NCI-H748 (cell line): ENCODE measurements at regions not wholly inside any gene's neighbourhood (a gene's known extent, or its start where the extent isn't known, plus 50 kb on each side); places are given as distances from the start of the nearest gene placed in this dataset.

Experiments used
- DNase-seq: peaks from one replicate; lab custom pipeline; 2025; ENCODE audit not compliant: unreplicated experiment; lab: John Stamatoyannopoulos, UW

DNA sequence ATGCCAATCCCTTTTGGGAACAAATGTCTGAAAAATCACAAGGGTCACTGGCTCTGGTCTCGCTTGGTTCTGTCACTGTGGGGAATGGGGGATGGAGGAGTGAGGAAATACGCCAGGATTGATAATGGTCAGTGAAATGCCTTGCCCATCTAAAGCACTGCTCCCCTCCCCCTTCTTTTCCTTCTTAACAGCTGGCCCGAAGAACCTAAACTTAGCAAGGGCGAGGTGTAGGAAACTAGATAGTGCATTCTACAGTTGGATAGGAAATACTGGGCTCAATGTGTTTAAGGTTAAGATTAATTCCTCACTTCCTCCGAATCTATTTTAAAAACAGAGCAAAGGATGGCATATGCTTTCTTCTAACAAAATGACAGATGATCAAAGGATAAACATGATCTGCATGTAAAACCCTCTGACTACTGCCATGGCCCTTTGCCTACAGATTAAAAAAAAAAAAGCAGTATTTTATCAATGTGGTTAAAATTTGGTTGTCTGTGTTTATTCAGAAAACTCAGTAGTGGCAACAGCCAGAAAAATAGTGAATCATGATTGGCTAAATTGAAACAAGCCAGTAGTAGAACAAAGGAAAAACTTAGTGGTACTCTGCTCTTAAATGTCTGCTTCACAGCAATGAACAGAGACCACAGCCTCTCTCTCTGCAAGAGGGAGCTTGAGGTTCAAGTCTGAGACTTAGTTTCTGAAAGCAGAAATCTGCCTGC is 86.1 kb upstream of the VAV3 start:
- DNase-seq = no peak

DNA sequence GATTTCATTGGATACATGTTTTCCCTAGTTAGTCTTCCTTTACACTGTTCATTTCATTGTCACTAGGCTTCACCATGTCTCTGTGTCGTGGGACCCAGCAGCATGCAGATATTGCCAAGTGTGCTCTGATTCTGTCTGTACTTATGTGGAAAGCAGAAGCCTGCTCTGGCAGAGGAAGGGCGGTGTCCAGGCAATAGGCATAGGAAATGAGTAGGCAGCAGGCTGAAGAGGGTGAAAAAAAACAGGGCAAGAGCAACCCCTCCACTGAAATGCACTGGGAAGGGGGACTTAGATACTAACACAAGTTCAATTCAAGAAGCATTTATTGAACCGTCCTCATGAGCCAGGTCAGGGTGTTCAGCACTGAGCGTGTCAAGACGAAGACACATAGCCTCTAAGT is 85.2 kb upstream of the VAV3 start:
- DNase-seq = no peak

- peak; percentile 5 for DNase-seq
These were observed 84.3 kb upstream of the VAV3 start for GRCh38 chr1:108049178-108049819.

- no peak for DNase-seq
These were observed 83.6 kb upstream of the VAV3 start for GRCh38 chr1:108048301-108049177.

GRCh38 chr1:108047085-108047484 is 82.1 kb upstream of the VAV3 start:
- DNase-seq = no peak

DNA sequence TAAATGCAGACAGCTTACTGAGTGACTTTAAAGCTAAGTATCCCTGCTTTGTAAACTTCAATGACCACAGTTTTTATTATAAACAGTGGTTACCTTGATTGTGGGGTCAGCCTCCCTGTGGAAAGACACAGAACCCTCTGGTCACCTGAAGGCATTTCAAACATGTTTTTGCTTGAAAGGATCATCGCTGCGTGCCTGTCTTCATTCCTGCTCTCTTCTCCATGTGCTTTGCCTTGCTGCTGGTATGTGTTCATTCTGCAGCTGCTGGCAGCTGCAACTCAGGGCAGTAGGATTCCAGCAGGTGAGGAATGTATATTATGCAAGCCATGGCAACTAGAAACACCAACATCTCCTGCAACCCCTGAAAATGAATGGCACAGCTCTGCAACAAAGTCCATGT is 81.0 kb upstream of the VAV3 start:
- DNase-seq = no peak

GRCh38 chr1:108045460-108045859 is 80.5 kb upstream of the VAV3 start:
- DNase-seq = no peak

DNA sequence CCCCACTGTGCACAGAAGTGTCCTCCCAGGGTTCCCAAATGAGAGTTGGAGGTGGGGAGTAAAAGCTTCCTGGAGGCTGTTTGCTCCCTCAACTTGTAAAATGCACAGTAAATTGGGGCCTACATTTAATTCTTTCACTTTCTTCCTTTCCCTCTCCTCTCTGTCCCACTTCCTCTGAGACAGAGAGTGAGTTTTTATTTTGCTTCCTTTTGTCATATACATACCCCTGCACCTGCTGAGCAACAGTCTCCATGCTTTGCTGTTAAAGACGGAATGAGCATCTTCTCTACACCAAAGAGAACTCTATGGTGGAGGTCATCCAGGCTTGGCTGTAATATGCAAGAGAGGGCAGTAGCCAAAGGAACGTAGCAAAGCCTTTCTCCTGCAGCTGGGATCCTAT is 79.3 kb upstream of the VAV3 start:
- DNase-seq = no peak

DNA sequence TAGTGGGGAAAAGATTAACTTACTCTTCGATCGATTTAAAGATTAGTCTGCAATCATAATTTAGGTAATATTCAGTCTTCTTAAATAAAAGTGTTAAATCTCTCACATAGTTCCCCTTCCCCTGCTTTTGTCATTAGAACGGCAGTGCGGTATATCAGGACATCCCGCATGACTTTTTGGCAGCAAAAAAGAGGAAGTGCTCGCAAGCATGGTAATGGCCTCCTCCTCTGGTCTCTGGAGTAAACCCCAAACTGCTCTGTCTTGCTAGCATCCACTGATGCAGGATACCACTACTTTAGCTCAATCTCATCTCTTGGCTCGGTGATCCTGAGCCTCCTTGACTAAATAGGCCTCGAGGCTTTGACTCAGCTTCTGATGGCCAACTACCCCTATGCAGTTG is 78.7 kb upstream of the VAV3 start:
- DNase-seq = no peak

- no peak for DNase-seq
These were observed 77.6 kb upstream of the VAV3 start for GRCh38 chr1:108042610-108043009.

GRCh38 chr1:108041360-108042142 is 76.6 kb upstream of the VAV3 start:
- no peak for DNase-seq

DNA sequence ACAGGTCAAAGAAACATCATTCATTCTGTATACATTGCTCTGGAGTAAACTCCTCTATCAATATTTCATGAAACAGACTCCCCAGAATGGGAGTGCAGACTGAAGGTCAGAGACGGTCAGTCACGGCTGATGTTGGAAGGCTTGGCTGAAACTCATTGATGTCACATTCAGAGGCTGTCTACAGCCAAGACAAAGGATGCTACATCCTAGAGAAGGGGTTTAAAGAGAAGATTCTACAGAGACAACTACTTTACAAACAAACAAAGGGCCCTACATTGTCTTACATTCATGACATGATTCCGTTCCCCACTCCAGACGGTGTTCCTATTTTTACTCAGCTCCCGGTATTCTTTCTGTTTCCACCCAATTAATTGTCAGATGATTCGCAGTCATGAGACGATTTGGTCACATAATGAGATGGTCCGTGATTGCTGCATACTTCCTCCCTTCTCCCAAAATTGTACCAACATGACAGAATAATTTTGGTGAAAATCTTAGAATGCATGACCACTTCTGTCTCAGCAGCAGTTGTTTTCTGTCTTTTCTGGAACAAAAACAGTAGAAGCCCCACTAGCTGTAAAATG is 73.8 kb upstream of the VAV3 start:
- no peak for DNase-seq

GRCh38 chr1:108036796-108037562 is 72.0 kb upstream of the VAV3 start:
- no peak for DNase-seq

DNA sequence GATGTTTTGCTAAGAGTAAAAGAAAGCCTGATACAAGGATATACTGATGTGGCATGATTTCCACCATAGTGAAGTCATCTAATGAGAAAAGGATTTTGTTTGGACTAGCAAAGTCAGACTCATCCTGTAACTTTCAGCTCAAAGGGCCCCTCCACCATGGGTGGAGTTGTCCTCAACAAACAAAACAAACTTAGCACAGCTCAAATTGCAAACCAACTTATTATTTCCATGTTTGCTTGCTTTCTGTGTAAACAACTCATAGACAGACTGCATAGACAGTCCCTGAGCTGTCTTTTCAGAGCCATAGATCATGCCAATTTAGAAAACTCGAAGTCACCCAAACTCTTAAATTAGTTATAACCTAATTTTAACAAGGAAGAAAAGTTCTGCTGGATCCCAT is 69.4 kb upstream of the VAV3 start:
- DNase-seq = peak; percentile 50

- DNase-seq = no peak
These were observed 68.6 kb upstream of the VAV3 start for GRCh38 chr1:108033550-108033951.

GRCh38 chr1:108028841-108029388 is 63.9 kb upstream of the VAV3 start:
- DNase-seq = no peak

DNA sequence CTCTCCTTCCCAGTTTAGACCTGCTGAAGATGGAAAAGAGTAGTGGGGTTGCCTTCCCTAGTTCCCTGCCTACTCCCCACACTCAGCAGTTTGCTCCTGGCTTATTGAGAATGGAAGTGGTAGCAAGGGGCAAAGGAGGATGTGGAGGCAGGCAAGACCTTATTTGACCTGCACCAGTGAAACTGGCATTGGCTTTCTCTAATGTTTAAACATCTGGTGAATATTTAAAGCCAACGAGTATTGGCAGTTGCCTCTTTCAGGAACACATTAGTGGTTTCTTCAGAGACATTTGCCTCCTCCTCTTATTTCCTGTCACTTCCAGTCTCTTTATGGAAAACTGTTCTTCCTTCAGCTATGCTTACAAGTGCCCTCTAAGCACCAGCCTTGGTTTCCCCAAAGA is 62.4 kb upstream of the VAV3 start:
- DNase-seq = no peak

DNA sequence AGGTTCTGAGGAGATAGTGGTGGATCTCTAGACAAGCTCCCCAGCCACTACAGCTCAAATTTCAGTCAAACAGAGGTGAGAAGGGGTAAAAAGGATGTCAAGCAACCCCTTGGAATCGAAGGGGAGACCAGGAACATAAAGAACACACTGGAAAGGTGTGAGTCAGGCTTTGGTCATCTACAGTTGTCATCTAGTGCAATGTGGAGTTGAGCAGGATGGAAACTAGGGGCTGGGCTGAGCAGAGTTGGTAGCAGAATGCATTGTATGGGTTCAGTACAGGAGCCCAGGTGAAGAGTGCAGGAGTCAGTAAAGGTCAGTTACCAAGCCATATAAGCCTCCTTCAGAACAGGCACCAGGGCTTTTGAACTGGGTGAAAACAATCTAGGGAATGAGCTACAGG is 52.7 kb upstream of the VAV3 start:
- no peak for DNase-seq

DNA sequence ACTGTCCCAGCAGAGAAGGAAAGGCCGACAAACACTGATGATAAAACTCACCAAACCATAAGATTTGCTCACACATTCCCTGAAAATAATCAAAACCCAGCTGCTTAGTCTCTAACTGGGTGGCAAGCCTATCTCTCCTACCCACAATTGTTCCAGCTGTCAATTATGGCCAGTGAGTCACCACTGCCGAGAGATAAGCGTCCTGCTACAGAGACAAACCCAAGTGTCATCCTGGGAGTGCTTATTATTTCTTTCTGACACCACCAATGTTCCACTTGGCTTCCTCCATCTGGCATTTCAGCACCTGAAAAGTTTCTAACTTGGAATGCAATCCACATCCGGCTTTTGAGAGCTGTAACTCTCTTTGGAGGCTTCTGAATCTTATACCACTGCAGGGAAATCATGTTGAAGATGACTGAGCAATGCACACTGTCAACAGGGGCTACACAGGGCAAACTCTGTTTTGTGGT is 51.5 kb upstream of the VAV3 start:
- DNase-seq = no peak
